GM21381 (cell line): ENCODE measurements at regions not wholly inside any gene's neighbourhood (a gene's known extent, or its start where the extent isn't known, plus 50 kb on each side); places are given as distances from the start of the nearest gene placed in this dataset.
"Not testable (repeated sequence)": the region's sequence is repeated elsewhere in the genome, so short reads cannot be mapped to it uniquely, and the experiment has no call there.

Experiments used
- ATAC-seq: cut with Tn5 transposase; IDR thresholded peaks from one replicate; pipeline ENCODE4 v1.9.1; 2021; ENCODE audit warnings: mild to moderate bottlenecking, moderate library complexity; ENCODE audit not compliant: unreplicated experiment

- no peak for ATAC-seq
These were observed 746.1 kb downstream of the C4orf33 start for GRCh38 chr4:129842096-129842495.

- no peak for ATAC-seq
These were observed 756.5 kb downstream of the C4orf33 start for GRCh38 chr4:129852434-129852833.

GRCh38 chr4:129853685-129854467 is 757.9 kb downstream of the C4orf33 start:
- ATAC-seq: not testable (repeated sequence)

DNA sequence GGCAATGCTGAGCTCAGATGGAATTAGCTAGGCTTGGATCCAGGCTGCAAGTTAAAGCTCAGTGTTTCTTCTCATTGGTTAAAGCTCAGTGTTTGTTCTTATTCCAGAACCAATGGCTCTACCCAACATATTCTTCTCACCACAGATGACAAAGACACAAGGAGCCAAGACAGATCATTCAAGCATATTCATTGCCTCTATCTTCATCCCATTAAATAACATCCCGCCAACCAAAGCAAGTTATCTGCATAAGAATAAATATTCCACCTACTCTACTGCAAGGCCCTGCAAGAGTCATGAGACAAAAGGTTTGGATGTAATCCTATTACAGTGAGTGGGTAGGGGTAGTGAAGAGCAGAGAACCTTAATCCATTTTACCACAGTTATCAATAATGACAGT is 766.5 kb downstream of the C4orf33 start:
- ATAC-seq: no peak

- no peak for ATAC-seq
These were observed 767.3 kb downstream of the C4orf33 start for GRCh38 chr4:129863206-129863605.

- no peak for ATAC-seq
These were observed 788.0 kb downstream of the C4orf33 start for GRCh38 chr4:129883996-129884395.

GRCh38 chr4:129897111-129897510 is 801.2 kb downstream of the C4orf33 start:
- no peak for ATAC-seq

DNA sequence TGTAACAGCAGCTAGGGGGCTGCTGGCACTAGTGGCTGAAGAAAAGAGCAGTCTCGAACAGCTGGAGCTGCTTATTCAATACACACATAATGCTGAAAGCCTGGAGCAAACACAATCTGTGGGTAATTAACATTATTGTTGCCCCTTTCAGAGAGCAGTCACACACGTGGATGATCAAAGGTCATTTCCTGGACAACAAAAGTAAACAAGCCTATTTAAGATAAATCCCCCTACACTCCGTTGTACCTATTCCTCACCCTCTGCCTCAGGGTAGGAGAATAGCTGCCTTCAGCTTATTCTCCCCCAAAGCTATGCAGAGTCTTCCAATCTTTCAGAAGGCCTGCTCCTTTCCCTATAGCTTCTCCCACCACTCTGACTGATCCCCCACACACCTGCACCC is 803.9 kb downstream of the C4orf33 start:
- ATAC-seq: no peak

DNA sequence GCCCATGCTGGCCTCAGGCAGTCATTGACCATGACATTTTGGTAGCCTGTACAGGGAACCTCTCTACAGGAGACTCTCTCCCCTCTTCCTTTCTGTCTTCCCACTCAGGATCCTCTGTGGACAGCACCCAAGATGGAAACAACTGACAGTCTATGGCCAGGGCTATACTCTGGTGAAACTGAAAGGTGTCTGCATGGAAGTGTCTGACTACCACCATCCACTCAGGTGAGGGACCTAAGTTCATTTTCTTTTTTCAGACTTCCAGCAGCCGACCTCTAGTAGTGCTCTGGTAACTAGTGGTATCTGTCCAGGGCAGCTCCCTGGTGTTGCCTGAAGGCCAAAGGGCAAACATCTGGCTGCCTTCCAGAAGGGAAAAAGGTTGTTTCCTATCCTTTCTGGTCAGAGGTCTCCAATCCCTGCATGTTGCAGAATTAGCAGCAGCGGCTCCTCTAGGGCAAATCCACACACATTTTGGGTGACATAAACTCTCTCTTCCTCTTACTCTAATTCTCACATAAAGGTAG is 804.5 kb downstream of the C4orf33 start:
- no peak for ATAC-seq

GRCh38 chr4:129901205-129901604 is 805.3 kb downstream of the C4orf33 start:
- no peak for ATAC-seq

- ATAC-seq: no peak
These were observed 807.9 kb downstream of the C4orf33 start for GRCh38 chr4:129903861-129904260.

- no peak for ATAC-seq
These were observed 809.3 kb downstream of the C4orf33 start for GRCh38 chr4:129905256-129905655.

DNA sequence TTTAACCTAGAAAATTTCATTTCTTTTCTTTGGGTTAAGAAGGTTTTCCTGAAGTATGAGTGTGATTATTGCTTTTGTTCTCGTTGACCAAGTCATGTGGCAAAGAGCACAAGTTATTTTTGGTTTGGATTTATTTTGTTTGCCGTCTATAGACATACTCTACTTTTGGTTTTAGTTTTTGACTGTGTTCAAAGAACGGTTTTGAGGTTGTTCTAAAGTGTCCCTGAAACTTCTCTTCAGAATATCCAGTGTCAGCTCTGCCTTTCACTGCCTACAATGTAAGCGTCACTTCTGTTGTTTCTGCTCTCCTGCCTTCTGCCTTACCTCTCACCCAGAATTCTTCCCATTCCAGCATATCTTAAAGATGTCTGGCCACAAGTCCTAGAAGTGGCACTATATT is 812.2 kb downstream of the C4orf33 start:
- no peak for ATAC-seq

- ATAC-seq: no peak
These were observed 821.0 kb downstream of the C4orf33 start for GRCh38 chr4:129916991-129917390.

- ATAC-seq: no peak
These were observed 821.7 kb downstream of the C4orf33 start for GRCh38 chr4:129917651-129918050.

- no peak for ATAC-seq
These were observed 831.0 kb downstream of the C4orf33 start for GRCh38 chr4:129926936-129927335.

- ATAC-seq: no peak
These were observed 833.1 kb downstream of the C4orf33 start for GRCh38 chr4:129929052-129929451.

GRCh38 chr4:129929984-129930383 is 834.0 kb downstream of the C4orf33 start:
- no peak for ATAC-seq

GRCh38 chr4:129950217-129950616 is 854.3 kb downstream of the C4orf33 start:
- no peak for ATAC-seq

- ATAC-seq: no peak
These were observed 870.2 kb downstream of the C4orf33 start for GRCh38 chr4:129966175-129966574.

- ATAC-seq: no peak
These were observed 872.4 kb downstream of the C4orf33 start for GRCh38 chr4:129968366-129968765.

DNA sequence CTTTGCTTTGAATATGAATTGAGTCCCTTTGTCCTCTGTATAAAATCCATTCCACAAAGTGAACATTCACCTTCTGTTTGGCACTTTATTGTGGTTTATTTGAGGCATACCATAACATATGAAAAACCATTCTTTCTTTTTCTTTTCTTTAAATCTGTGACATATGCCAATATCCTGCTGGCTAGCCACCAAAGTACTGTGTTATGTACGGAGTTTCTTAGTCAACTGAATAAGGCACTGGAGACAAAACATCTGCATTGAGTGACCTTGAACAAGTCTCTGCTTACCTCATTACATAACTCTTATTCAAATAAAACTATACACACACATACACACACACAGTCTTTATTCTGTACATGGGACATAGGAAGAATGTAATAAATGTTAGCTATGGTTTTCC is 872.8 kb downstream of the C4orf33 start:
- no peak for ATAC-seq

GRCh38 chr4:129970801-129971200 is 874.8 kb downstream of the C4orf33 start:
- ATAC-seq: no peak
